Transverse colon (tissue), 4 donors: ENCODE measurements at regions not wholly inside any gene's neighbourhood (a gene's known extent, or its start where the extent isn't known, plus 50 kb on each side); places are given as distances from the start of the nearest gene placed in this dataset.

Experiments
- EP300 ChIP-seq: sonication (generic); formaldehyde crosslinking; IDR thresholded peaks from one replicate; pipeline ENCODE4 v1.6.1; 2017; ENCODE audit warnings: antibody characterized with exemption, low read depth
- POLR2A ChIP-seq: fragments of 450-650 bp; IDR thresholded peaks from one replicate; pipeline ENCODE4 v1.6.1; 2016; ENCODE audit warnings: antibody characterized with exemption, mild to moderate bottlenecking, moderate library complexity
- POLR2AphosphoS5 ChIP-seq, 3 donors: sonication (generic); formaldehyde crosslinking; IDR thresholded peaks; one replicate each; pipeline ENCODE4 v1.6.1; 2016; ENCODE audit warnings: antibody characterized with exemption in 3 of 3
- TF ChIP-seq, protein P1 (sequence below), 5 experiments: fragments of 200-600 bp in 3 of 5; fragments of 450-650 bp in 2 of 5; sonication (generic) in 3 of 5; IDR thresholded peaks; 1 replicate in 2 of 5; 2 replicates in 3 of 5; pipeline ENCODE4 v1.5.1; 2016 to 2017; ENCODE audit warnings: antibody characterized with exemption in 5 of 5, inconsistent platforms in 3 of 5, mild to moderate bottlenecking in 2 of 5, moderate library complexity in 1 of 5

- TF ChIP-seq, protein P1, sequence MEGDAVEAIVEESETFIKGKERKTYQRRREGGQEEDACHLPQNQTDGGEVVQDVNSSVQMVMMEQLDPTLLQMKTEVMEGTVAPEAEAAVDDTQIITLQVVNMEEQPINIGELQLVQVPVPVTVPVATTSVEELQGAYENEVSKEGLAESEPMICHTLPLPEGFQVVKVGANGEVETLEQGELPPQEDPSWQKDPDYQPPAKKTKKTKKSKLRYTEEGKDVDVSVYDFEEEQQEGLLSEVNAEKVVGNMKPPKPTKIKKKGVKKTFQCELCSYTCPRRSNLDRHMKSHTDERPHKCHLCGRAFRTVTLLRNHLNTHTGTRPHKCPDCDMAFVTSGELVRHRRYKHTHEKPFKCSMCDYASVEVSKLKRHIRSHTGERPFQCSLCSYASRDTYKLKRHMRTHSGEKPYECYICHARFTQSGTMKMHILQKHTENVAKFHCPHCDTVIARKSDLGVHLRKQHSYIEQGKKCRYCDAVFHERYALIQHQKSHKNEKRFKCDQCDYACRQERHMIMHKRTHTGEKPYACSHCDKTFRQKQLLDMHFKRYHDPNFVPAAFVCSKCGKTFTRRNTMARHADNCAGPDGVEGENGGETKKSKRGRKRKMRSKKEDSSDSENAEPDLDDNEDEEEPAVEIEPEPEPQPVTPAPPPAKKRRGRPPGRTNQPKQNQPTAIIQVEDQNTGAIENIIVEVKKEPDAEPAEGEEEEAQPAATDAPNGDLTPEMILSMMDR (IDR thresholded peaks at IDR 0.05), result no peak
- no peak for TF ChIP-seq POLR2A
- TF ChIP-seq POLR2AphosphoS5 (IDR thresholded peaks at IDR 0.05), result no peak
- no peak for TF ChIP-seq EP300
Measured at GRCh38 chr6:82525775-82526495, 162.3 kb downstream of the TPBG start.
